ENCODE measurements at regions not wholly inside any gene's neighbourhood (a gene's known extent, or its start where the extent isn't known, plus 50 kb on each side); places are given as distances from the start of the nearest gene placed in this dataset.

DNA sequence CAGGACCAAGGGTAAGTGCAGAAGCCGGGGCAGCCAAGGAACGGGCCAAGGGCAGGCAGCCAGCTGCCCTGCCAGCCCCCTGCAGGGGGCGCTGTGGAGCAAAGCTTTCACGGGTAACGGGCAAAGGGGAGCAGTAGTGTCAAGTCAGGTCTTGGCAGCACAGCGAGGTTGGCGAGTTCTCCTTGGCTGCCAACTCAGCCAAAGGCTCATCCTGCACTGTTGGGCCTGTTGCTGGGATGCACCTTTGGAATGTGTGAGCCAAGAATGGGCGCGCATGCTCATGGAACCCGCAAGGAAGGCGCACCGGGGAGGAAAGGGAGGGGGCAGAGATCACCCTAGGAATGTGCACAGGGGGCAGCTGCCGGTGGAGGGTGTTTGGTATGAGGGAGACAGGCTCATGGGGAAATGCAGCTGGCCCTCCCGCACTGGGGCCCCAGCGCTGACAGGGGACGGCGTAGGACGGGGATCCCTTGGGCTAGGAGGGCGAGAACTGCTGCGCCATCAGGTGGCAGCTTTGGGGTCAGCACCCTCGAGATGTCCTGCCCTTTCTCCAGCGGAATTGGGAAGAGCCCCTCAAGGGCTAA, 138.0 kb downstream of the ASCL4 start:
- H2BK15ac ChIP-seq (ENCODE audit: low read length), result no peak overlapping the region
- H3K79me1 ChIP-seq (ENCODE audit: low read depth, low read length), result no peaks in the 10 kb centered on the region

DNA sequence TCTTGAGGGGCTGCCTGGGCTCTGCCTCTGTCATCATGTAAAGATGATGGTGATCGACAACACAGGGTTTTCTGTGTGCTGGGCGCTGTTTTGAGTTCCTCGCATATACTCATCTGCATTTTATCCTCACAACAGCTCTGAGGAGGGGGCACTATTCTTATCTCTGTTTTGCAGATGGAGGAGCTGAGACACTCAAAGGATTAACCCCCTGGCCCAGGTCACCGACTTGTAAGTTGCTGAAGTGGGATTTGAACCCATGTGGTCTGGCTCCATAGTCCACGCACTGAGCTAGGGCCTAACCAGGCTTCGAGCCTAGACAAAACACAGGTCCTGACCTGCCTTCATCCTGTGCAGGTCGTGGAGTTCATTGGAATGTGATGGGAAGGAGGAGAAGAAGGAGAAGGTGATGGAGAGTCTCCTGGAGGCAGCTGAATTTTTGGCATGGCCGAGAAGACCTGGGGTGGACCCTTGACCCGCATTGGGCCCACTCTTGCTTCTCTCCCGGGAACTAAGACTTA, 140.0 kb downstream of the ASCL4 start:
- no peak overlapping the region for H3K18ac ChIP-seq (ENCODE audit: low read length)
- H3K4me2 ChIP-seq (ENCODE audit: insufficient read depth, low read length, poor library complexity, severe bottlenecking), result no peak overlapping the region
- no peak overlapping the region for H3K4me3 ChIP-seq (ENCODE audit: low read length in 2 of 2)
- no peak overlapping the region for H2AFZ ChIP-seq (ENCODE audit: low read length)
- no peaks in the 10 kb centered on the region for H3K79me1 ChIP-seq (ENCODE audit: low read depth, low read length)
- no peak overlapping the region for H2BK12ac ChIP-seq (ENCODE audit: low read length)
- no peak overlapping the region for H3K14ac ChIP-seq (ENCODE audit: low read length)
- no peak overlapping the region for H3K4ac ChIP-seq (ENCODE audit: low read length)
- H3K9me3 ChIP-seq (replicated peaks in 1 of 2; ENCODE audit: control insufficient read depth in 2 of 2, insufficient read depth in 1 of 2, low read depth in 1 of 2, low read length in 2 of 2), result no peaks in the 10 kb centered on the region
- no peak overlapping the region for H3K27ac ChIP-seq (replicated peaks; ENCODE audit: low read length)
- H2BK5ac ChIP-seq (ENCODE audit: low read length), result no peak overlapping the region
- no peak for DNase-seq (ENCODE audit: low spot score)
- no peaks in the 10 kb centered on the region for H3K36me3 ChIP-seq (replicated peaks in 1 of 2; ENCODE audit: control insufficient read depth in 2 of 2, insufficient read depth in 2 of 2, low read length in 2 of 2)
- H2AK5ac ChIP-seq (ENCODE audit: low read depth, low read length), result no peak overlapping the region
- no peak overlapping the region for H4K8ac ChIP-seq (ENCODE audit: low read depth, low read length)
- no peak overlapping the region for H2BK15ac ChIP-seq (ENCODE audit: low read length)
- no peak overlapping the region for H4K91ac ChIP-seq (ENCODE audit: low read depth, low read length, poor library complexity)
- H3K23ac ChIP-seq (ENCODE audit: low read depth, low read length, poor library complexity), result no peak overlapping the region
- no peak overlapping the region for H3K9ac ChIP-seq (ENCODE audit: low read depth, low read length, poor library complexity)
- no CpG with 5 or more reads among the region's 10 CpGs for WGBS, 2 donors (ENCODE audit: extremely low coverage in 2 of 2, insufficient read length in 2 of 2, insufficient replicate concordance in 1 of 2)
- H2BK120ac ChIP-seq (ENCODE audit: low read depth, low read length), result no peak overlapping the region
- peaks cover 0 to 7% (median 5%) of the 10 kb centered on the region in 3 experiments for H3K27me3 ChIP-seq (ENCODE audit: control insufficient read depth in 3 of 3, insufficient read depth in 3 of 3, low read depth in 1 of 3, low read length in 3 of 3)
- peaks cover 0 to 5% of the 10 kb centered on the region in 2 donors for H3K4me1 ChIP-seq (ENCODE audit: control insufficient read depth in 2 of 2, insufficient read depth in 1 of 2, low read depth in 1 of 2, low read length in 2 of 2)

More for the DNA sequence above, 138.0 kb downstream of the ASCL4 start:
- Histone ChIP-seq H2AK5ac (ENCODE audit: low read depth, low read length) (no peak overlapping the region), H3K4me3 (ENCODE audit: low read length in 2 of 2) (peak overlapping the region; percentile 30 to 76), H3K14ac (ENCODE audit: low read length) (no peak overlapping the region), H3K36me3 (replicated peaks in 1 of 2; ENCODE audit: control insufficient read depth in 2 of 2, insufficient read depth in 2 of 2, low read length in 2 of 2) (no peaks in the 10 kb centered on the region), H3K23ac (ENCODE audit: low read depth, low read length, poor library complexity) (peak overlapping the region; percentile 38), H3K9me3 (replicated peaks in 1 of 2; ENCODE audit: control insufficient read depth in 2 of 2, insufficient read depth in 1 of 2, low read depth in 1 of 2, low read length in 2 of 2) (no peaks in the 10 kb centered on the region), H2BK12ac (ENCODE audit: low read length) (no peak overlapping the region), H2BK5ac (ENCODE audit: low read length) (no peak overlapping the region), H3K18ac (ENCODE audit: low read length) (peak overlapping the region; percentile 87), H3K27ac (replicated peaks; ENCODE audit: low read length) (no peak overlapping the region), H4K91ac (ENCODE audit: low read depth, low read length, poor library complexity) (no peak overlapping the region), H2AFZ (ENCODE audit: low read length) (peak overlapping the region; percentile 86), H2BK120ac (ENCODE audit: low read depth, low read length) (no peak overlapping the region), H4K8ac (ENCODE audit: low read depth, low read length) (no peak overlapping the region), H3K4me1 (ENCODE audit: control insufficient read depth in 2 of 2, insufficient read depth in 1 of 2, low read depth in 1 of 2, low read length in 2 of 2) (peaks cover 0 to 5% of the 10 kb centered on the region in 2 donors), H3K27me3 (ENCODE audit: control insufficient read depth in 3 of 3, insufficient read depth in 3 of 3, low read depth in 1 of 3, low read length in 3 of 3) (peaks cover 0 to 16% (median 13%) of the 10 kb centered on the region in 3 experiments), H3K9ac (ENCODE audit: low read depth, low read length, poor library complexity) (peak overlapping the region; percentile 87), H3K4me2 (ENCODE audit: insufficient read depth, low read length, poor library complexity, severe bottlenecking) (peak overlapping the region; percentile 96), H3K4ac (ENCODE audit: low read length) (no peak overlapping the region)
- DNase-seq (ENCODE audit: low spot score), result peak; percentile 64
- no CpG with 5 or more reads among the region's 22 CpGs for WGBS, 2 donors (ENCODE audit: extremely low coverage in 2 of 2, insufficient read length in 2 of 2, insufficient replicate concordance in 1 of 2)

DNA sequence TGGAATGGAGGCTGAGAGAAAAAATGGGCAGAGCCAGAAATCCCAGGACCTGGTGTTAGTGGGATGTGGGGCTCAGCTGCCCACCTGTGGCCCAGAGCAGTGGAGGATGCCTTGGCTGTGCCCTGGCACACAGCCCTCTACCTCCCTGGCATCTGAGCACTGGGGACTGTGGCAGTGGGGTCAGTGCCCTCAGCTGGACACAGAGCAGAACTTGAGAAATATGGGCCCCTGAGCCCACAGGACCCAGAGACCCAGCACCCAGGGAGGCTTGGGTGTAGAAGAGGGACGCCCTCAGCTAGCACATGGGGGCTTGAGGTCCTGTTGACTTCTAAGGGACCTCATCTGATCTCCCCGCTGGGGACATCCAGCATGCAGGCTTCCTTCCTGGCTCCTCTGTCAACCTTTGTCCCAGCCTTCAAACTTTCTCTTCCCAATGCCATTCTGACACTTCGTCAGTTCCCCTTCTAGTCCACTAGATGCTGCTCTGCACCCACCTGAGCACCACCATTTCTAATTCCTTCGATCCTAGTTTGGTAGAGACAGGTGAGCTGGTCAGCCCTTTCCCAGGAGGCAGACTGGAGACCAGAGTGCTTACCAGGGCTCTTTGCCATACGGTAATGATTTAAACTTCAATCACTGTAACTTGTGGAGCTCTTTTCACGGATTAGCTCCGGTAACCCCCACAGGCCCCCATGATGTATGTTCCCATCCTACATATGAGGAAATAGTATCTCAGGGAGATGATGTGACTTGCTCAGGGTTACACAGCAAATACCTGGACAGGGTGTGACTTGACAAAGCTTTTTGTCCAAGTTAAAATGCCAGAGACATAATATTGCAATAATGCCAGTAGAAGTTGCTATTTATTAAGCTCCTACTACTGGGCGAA, 143.7 kb downstream of the ASCL4 start:
- Histone ChIP-seq H3K27me3 (ENCODE audit: control insufficient read depth in 3 of 3, insufficient read depth in 3 of 3, low read depth in 1 of 3, low read length in 3 of 3) (peaks cover 0 to 3% (median 0%) of the 10 kb centered on the region in 3 experiments), H3K79me1 (ENCODE audit: low read depth, low read length) (no peaks in the 10 kb centered on the region), H2AFZ (ENCODE audit: low read length) (no peak overlapping the region), H3K23ac (ENCODE audit: low read depth, low read length, poor library complexity) (peak overlapping the region; percentile 7), H3K9me3 (replicated peaks in 1 of 2; ENCODE audit: control insufficient read depth in 2 of 2, insufficient read depth in 1 of 2, low read depth in 1 of 2, low read length in 2 of 2) (no peaks in the 10 kb centered on the region), H2AK5ac (ENCODE audit: low read depth, low read length) (no peak overlapping the region), H3K4ac (ENCODE audit: low read length) (no peak overlapping the region), H4K8ac (ENCODE audit: low read depth, low read length) (no peak overlapping the region), H3K36me3 (replicated peaks in 1 of 2; ENCODE audit: control insufficient read depth in 2 of 2, insufficient read depth in 2 of 2, low read length in 2 of 2) (no peaks in the 10 kb centered on the region), H3K4me1 (ENCODE audit: control insufficient read depth in 2 of 2, insufficient read depth in 1 of 2, low read depth in 1 of 2, low read length in 2 of 2) (no peaks in the 10 kb centered on the region), H2BK15ac (ENCODE audit: low read length) (no peak overlapping the region), H3K27ac (replicated peaks; ENCODE audit: low read length) (no peak overlapping the region), H3K14ac (ENCODE audit: low read length) (no peak overlapping the region), H4K91ac (ENCODE audit: low read depth, low read length, poor library complexity) (no peak overlapping the region), H3K4me2 (ENCODE audit: insufficient read depth, low read length, poor library complexity, severe bottlenecking) (no peak overlapping the region), H3K9ac (ENCODE audit: low read depth, low read length, poor library complexity) (no peak overlapping the region), H2BK5ac (ENCODE audit: low read length) (no peak overlapping the region), H3K18ac (ENCODE audit: low read length) (no peak overlapping the region), H2BK120ac (ENCODE audit: low read depth, low read length) (no peak overlapping the region), H3K4me3 (ENCODE audit: low read length in 2 of 2) (no peak overlapping the region), H2BK12ac (ENCODE audit: low read length) (no peak overlapping the region)
- no CpG with 5 or more reads among the region's 8 CpGs for WGBS, 2 donors (ENCODE audit: extremely low coverage in 2 of 2, insufficient read length in 2 of 2, insufficient replicate concordance in 1 of 2)
- peak; percentile 23 for DNase-seq (ENCODE audit: low spot score)

DNA sequence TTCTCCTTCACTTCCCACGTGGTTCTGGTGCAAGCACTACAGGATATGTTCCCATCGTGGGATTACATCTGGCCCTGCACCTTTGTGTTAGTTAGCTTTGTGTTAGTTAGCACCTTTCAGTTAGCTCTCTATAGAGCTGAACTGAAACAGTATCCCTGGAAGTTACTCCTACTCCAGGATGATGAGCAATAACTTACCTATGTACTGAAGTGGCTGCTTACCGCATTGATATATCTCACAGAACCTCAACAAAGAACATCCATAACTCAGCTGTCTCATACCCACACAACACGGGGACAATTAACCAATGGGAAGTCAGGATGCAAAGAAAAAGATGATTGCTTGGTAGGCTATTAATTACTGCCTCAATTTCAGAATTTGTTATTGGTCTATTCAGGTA, 146.6 kb downstream of the ASCL4 start:
- H2BK12ac ChIP-seq (ENCODE audit: low read length), result no peak overlapping the region
- no peaks in the 10 kb centered on the region for H3K4me1 ChIP-seq (ENCODE audit: control insufficient read depth in 2 of 2, insufficient read depth in 1 of 2, low read depth in 1 of 2, low read length in 2 of 2)
- H2BK120ac ChIP-seq (ENCODE audit: low read depth, low read length), result no peak overlapping the region
- no peaks in the 10 kb centered on the region for H3K27me3 ChIP-seq (ENCODE audit: control insufficient read depth in 3 of 3, insufficient read depth in 3 of 3, low read depth in 1 of 3, low read length in 3 of 3)
- no peak overlapping the region for H3K4ac ChIP-seq (ENCODE audit: low read length)
- no peak overlapping the region for H2AK5ac ChIP-seq (ENCODE audit: low read depth, low read length)
- H3K18ac ChIP-seq (ENCODE audit: low read length), result no peak overlapping the region
- no peak overlapping the region for H3K27ac ChIP-seq (replicated peaks; ENCODE audit: low read length)
- no peaks in the 10 kb centered on the region for H3K9me3 ChIP-seq (replicated peaks in 1 of 2; ENCODE audit: control insufficient read depth in 2 of 2, insufficient read depth in 1 of 2, low read depth in 1 of 2, low read length in 2 of 2)
- H3K23ac ChIP-seq (ENCODE audit: low read depth, low read length, poor library complexity), result no peak overlapping the region
- H2BK5ac ChIP-seq (ENCODE audit: low read length), result no peak overlapping the region
- H4K8ac ChIP-seq (ENCODE audit: low read depth, low read length), result no peak overlapping the region
- H2AFZ ChIP-seq (ENCODE audit: low read length), result no peak overlapping the region
- H3K14ac ChIP-seq (ENCODE audit: low read length), result no peak overlapping the region
- no peak overlapping the region for H4K91ac ChIP-seq (ENCODE audit: low read depth, low read length, poor library complexity)
- H3K4me3 ChIP-seq (ENCODE audit: low read length in 2 of 2), result no peak overlapping the region
- H3K4me2 ChIP-seq (ENCODE audit: insufficient read depth, low read length, poor library complexity, severe bottlenecking), result no peak overlapping the region
- DNase-seq (ENCODE audit: low spot score), result no peak
- no peak overlapping the region for H2BK15ac ChIP-seq (ENCODE audit: low read length)
- no peak overlapping the region for H3K9ac ChIP-seq (ENCODE audit: low read depth, low read length, poor library complexity)
- no CpG with 5 or more reads among the region's 4 CpGs for WGBS, 2 donors (ENCODE audit: extremely low coverage in 2 of 2, insufficient read length in 2 of 2, insufficient replicate concordance in 1 of 2)
- H3K79me1 ChIP-seq (ENCODE audit: low read depth, low read length), result no peaks in the 10 kb centered on the region
- H3K36me3 ChIP-seq (replicated peaks in 1 of 2; ENCODE audit: control insufficient read depth in 2 of 2, insufficient read depth in 2 of 2, low read length in 2 of 2), result no peaks in the 10 kb centered on the region
